ENCODE measurements at regions not wholly inside any gene's neighbourhood (a gene's known extent, or its start where the extent isn't known, plus 50 kb on each side); places are given as distances from the start of the nearest gene placed in this dataset.

- DNase-seq (ENCODE audit: low read depth in 2 of 2), result no peak
Measured at GRCh38 chr6:26149240-26149639, 62.0 kb downstream of the HFE start.

GRCh38 chr6:26152226-26153101, 65.2 kb downstream of the HFE start:
- DNase-seq (ENCODE audit: low read depth in 2 of 2), result no peak

DNA sequence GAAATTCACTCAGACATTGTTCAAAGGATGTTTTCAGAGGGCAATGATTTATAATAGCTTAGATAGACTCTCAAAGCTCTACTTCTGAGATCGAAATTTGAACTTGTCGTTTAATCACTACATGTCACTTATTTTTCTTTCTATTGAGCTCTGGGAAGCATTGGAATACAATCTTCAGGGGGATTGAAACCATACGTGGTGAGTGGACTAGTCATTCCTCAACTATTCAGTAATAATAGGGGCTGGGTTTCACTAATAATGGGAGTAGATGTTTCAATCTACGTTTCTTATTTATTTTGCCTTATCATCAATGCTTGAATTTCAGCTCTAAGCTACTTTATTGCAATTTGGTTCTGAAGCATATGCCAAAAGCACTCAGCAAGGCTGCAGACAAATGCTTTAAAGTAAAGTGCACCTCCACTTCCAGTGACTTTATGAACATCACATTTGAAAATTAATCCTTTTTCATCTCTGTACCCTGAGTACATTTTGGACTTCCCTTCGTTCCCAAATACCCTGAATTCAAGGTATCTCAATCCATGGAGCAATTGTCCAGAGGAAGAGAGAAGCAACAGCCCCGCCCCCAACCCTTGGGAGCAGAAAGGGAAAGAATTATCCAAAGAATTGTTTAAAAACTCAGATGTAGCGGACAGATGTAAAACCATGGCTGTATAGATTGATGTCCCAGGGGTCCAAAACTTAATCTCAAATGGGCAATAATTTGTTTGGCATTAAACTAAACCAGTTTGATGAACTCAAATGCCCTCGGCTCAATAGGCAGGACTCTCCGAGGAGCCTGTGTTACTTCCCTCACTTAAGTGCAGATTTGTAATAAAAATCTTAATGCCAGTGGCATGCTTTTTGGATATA, 68.1 kb downstream of the HFE start:
- peak in 1 of 2 donors; percentile 12 for DNase-seq (ENCODE audit: low read depth in 2 of 2)

GRCh38 chr6:26156105-26156849, 69.0 kb downstream of the HFE start:
- DNase-seq (ENCODE audit: low read depth in 2 of 2), result peak; percentile 77 to 90

DNA sequence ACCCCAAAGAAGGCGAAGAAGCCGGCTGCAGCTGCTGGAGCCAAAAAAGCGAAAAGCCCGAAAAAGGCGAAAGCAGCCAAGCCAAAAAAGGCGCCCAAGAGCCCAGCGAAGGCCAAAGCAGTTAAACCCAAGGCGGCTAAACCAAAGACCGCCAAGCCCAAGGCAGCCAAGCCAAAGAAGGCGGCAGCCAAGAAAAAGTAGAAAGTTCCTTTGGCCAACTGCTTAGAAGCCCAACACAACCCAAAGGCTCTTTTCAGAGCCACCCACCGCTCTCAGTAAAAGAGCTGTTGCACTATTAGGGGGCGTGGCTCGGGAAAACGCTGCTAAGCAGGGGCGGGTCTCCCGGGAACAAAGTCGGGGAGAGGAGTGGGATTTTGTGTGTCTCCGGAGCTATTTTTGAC, 69.6 kb downstream of the HFE start:
- peak in 1 of 2 donors; percentile 70 for DNase-seq (ENCODE audit: low read depth in 2 of 2)

DNA sequence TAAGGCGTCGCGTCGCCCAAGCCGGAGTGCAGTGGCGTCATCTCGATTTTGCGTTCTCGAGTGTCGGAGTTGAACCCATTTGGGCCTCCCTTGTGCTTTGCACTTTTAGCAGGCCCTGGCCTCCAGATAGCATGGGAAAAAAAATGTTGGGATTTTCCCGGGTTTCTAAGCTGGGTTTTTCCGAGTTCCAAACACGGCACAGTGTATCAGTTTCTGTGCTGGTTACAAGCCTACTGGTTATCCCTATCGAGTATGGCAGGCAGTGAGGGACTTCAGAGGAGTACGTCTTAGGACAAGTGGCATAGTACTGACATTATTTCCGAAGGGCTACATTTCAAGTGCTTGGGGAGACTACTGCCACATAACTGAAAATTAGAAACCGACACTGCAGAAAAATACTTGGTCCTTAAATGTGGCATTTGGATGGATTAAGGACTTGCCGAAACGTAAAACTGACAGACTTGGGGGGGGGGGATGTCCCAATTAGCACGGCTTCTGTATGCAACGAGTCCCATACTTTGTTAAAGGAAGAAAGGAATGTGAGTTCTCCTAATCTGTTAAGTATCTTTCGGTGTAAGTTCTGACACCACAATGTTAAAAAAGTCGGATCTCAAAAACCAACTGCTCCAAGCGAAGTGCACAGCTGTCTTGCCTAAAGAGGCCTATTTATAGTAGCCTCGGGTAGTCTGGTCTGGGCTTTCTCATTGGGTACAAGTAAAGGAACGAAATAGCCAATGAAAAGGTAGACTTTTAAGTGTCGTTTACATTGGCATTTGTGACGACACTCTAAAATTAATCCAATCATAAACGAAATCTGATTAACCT, 70.2 kb downstream of the HFE start:
- DNase-seq (ENCODE audit: low read depth in 2 of 2), result peak; percentile 97 to 98

GRCh38 chr6:26158076-26158580, 70.9 kb downstream of the HFE start:
- no peak for DNase-seq (ENCODE audit: low read depth in 2 of 2)

DNA sequence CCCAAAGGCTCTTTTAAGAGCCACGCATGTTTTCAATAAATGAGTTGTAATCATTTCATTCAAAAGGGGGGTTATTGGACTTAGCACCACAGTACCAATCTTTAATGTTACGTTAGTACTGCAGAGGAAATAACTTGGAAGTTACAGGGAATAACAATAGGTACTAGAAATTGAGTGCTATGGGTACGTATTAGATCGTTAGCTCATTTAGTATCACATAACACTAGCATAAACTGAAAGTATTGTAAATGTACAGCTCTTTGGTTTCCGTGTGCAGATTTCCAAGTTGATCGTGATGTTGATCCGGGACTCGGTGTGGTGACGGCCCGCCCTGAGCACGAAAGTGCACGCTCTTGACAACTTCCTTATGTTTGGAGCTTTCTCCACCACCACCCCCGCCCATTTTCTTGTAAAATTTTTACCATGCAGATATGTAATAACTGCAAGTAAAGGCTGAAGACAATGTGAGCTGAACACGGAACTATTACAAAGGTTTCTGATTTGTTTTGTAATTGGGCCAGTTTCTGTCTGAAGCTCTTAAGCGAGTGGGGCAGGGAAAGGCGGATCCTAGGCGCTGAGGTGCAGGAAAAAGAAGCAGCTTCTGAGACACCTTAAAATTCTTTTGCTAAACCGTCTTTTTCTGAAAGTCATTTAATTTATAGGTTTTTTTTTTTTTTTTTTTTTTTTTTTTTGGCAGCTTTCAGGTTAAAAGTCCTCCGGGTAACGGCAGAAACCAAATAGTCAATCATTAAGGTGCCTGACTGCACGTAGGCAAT, 71.5 kb downstream of the HFE start:
- DNase-seq (ENCODE audit: low read depth in 2 of 2), result peak in 1 of 2 donors; percentile 61

GRCh38 chr6:26159357-26160273, 72.4 kb downstream of the HFE start:
- peak in 1 of 2 donors; percentile 20 for DNase-seq (ENCODE audit: low read depth in 2 of 2)

DNA sequence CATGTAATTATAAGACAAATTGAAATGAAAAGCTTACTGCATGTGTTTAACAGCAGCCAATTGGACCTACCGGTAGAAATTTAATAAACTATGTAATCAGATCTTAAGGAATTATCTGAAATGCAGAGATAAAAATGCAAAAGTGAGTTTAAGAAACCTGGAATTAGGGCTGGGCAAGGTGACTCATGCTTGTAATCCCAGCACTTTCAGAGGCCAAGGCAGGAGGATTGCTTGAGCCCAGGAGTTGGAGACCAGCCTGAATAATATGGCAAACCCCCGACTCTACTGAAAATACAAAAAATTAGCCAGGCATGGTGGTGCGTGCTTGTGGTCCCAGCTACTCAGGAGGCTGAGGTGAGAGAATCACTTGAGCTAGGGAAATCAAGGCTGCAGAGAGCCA, 74.1 kb downstream of the HFE start:
- DNase-seq (ENCODE audit: low read depth in 2 of 2), result no peak

GRCh38 chr6:26162399-26162798, 75.2 kb downstream of the HFE start:
- no peak for DNase-seq (ENCODE audit: low read depth in 2 of 2)

DNA sequence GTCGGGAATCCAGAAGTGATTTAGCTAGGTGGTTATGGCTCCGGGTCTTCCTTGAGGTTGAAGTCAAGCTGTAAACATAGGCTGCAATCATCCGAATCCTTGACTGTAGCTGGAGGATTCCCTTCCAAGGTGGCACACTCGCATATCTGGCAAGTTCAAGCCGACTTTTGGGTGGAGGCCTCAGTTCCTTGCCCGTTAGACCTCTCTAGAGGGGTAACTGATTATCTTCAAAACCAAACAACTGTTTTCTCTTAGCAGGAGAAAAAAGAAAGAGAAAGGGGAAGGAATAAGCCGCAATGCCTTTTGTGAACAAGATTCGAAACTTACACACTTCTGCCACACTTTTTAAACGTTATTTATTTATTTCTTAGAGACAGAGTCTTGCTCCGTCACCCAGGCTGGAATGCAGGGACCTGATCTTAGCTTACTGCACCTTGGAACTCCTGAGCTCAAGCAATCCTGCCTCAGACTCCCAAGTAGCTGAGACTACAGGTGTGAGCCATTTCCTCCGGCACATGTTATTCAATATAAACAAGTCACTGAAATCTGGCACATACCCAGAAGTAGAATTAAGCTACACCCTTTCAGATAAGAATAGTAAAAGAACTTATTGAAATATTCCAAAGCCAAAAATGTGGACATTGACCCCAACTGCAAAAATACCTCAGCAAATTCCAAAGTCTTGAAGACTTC, 76.3 kb downstream of the HFE start:
- no peak for DNase-seq (ENCODE audit: low read depth in 2 of 2)

GRCh38 chr6:26164120-26164505, 76.9 kb downstream of the HFE start:
- DNase-seq (ENCODE audit: low read depth in 2 of 2), result no peak

DNA sequence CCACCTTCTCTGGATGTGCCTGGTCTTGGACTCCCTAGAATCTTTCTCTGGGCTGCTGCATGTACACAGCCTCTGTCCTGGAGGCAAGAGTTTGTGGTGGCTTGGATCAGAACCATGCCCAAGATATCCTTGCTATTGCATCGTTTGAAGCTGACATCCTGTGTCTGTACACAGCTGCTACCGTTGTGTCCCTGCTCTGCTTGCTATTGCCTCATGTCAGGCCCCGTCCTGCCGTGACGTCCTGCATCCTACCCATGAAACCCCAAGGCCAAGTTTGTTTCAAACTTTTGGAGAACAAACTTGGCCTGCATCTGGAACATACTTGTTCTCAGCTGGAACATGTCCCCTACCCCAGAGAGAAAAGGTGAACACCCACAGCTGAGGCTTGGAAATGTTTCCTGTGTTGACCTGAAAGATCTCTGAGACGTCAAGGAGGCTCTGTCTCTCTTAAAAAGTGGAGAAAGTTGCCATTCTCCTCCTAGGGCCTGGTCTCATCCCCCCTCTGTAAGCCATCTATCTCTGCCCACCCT, 78.1 kb downstream of the HFE start:
- DNase-seq (ENCODE audit: low read depth in 2 of 2), result no peak

DNA sequence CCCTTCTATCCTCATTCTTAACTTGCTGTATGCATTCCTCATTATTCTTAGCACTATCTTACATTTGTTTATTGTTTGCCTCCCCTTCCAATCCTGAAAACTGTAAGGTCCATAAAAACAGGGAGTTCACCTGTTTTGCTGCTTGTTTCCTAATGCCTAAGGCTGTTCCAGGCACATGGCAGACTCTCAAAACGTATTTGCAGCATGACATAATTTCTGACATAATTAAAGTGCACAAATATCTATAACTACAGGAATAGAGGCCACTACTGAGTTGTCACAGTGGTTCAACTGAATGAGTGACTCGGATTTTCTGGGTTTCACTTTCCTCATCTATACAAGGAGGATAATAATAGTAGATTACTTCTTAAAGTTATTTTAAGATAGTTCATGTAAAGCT, 83.0 kb downstream of the HFE start:
- no peak for DNase-seq (ENCODE audit: low read depth in 2 of 2)

DNA sequence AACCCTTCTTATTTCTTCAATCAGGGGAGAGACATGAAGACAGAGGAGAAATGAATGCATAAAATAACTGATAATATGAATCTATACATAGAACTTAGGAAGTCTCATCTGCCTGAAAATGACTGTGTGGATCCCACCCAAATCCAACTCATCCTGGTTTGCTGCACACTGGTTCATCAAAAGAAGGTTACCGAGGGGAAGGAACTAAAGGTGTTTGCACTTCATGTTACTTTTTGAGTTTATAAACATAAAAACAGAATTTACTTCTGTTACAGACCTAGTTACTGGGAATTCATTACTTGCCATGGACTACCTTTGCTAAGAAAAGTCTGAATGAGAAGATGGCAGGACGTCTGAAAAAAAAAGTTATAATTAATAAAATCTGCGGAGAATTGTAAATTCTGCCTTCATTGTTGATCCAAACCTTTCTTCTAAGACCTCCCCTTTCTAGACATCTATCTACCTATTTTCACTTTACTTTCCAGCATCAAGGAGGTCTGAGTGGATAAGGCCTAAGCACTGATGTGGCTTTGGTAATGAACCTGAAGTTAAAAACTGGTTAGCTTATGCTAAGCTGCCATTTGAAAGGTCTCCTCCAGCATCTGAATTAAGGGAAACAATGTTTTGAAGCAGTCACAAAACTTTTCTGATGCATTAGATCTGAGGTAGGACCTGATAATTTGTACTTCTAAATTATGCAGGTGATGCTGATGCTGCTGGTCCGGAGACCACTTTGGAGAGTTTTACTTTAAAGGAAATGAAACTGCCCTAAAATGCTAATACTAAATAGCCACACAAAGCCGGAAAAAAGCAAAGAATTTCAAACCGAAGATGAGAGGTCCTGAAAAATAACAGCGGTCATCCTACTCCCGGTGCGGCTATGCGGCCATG, 84.0 kb downstream of the HFE start:
- DNase-seq (ENCODE audit: low read depth in 2 of 2), result no peak

DNA sequence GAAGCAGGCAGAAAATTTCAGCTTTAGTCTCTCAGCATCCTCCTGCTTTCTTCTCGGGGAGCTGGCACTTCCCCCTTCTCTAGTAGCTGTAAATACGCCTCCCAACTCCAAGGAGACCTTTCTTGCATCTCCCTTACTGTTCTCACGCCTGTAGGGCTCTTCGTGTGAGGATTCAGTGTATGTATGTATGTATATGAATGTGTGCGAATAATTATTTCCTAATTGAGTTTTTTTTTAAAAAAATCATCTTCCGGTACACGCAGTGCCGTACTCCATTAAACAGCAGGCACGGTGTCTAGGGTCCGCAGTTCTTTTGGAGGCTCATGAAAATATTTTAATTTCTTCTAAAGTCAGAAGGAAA, 85.4 kb downstream of the HFE start:
- DNase-seq (ENCODE audit: low read depth in 2 of 2), result peak in 1 of 2 donors; percentile 42

All from dermis microvascular lymphatic vessel endothelial cell (primary cell).